NCI-H460 (cell line): ENCODE measurements at regions not wholly inside any gene's neighbourhood (a gene's known extent, or its start where the extent isn't known, plus 50 kb on each side); places are given as distances from the start of the nearest gene placed in this dataset.

ENCODE experiments used
- DNase-seq: peaks from one replicate; pipeline ENCODE4 v3.0.0-alpha.2; 2016; ENCODE audit warnings: low read depth; ENCODE audit errors: extremely low read depth
- small RNA-seq, 2 experiments: library from RNA; depleted of rRNA; stranded (forward); fragments of <200 nt; gene quantifications; one replicate each; pipeline ENCODE3, GENCODE V24; 2014

GRCh38 chr9:86405086-86405491, 50.9 kb upstream of the TUT7 start:
- DNase-seq = no peak

Small RNAs in the stretch of these regions (small RNA-seq; reads per million reads assigned to genes)
- 0 reads per million in 2 experiments for gene AL158828.1
- 0.21 to 1.4 reads per million in 2 experiments for gene RNU2-36P
